HepG2 (cell line): ENCODE measurements at regions not wholly inside any gene's neighbourhood (a gene's known extent, or its start where the extent isn't known, plus 50 kb on each side); places are given as distances from the start of the nearest gene placed in this dataset.
A peak's percentile ranks its signal among the peaks of the same experiment; 100 is the strongest.

Source experiments
- ATAC-seq: fragments of 200-7000 bp; cut with Tn5 transposase; 3 replicates; pipeline ENCODE4 v1.9.1; 2020; ENCODE audit warnings: mild to moderate bottlenecking, moderate library complexity
- BruUV-seq: library from RNA; stranded (reverse); fragments of 400-500 nt; replicated peaks from 2 replicates; lab custom pipeline; 2021; lab: Mats Ljungman, UMichigan
- CTCF ChIA-PET: fragments of 300-600 bp; formaldehyde crosslinking; extraction: SDS; loops from one replicate; lab custom pipeline; 2021; ENCODE audit warnings: low total read pairs, inconsistent platforms, low intra/inter-chr PET ratio; lab: Yijun Ruan, JAX
- POLR2A ChIA-PET: fragments of 350-600 bp; sonication (Branson Sonifier 250); formaldehyde crosslinking; loops from one replicate; lab custom pipeline; 2020; ENCODE audit warnings: antibody characterized with exemption, inconsistent platforms; lab: Yijun Ruan, JAX
- DNase-seq: peaks from one replicate; pipeline ENCODE4 v3.0.0-alpha.2; 2015; ENCODE audit warnings: low spot score
- FAIRE-seq: peaks from 3 replicates; lab custom pipeline; 2011; peaks lifted over from hg19 to GRCh38; lab: Jason Lieb, UNC
- H2AFZ ChIP-seq: one replicate; pipeline ENCODE4 v1.6.1; 2011; ENCODE audit warnings: low read length, inconsistent platforms
- H3K27ac ChIP-seq: fragments of 300-600 bp; 3 replicates; pipeline ENCODE4 v1.8.0; 2011; ENCODE audit warnings: mixed run types, mild to moderate bottlenecking, mixed read lengths, low read length, inconsistent platforms; ENCODE audit not compliant: insufficient read depth; ENCODE audit errors: extremely low read length
- H3K27me3 ChIP-seq, 2 experiments: fragments of 200-600 bp in 1 of 2; 2 replicates in 1 of 2; 3 replicates in 1 of 2; pipeline versions ENCODE4 v1.6.0 to v1.8.0; 2011; ENCODE audit warnings: low read length in 2 of 2, mild to moderate bottlenecking in 2 of 2, moderate library complexity in 2 of 2, inconsistent platforms in 1 of 2; ENCODE audit not compliant: insufficient read depth in 2 of 2, control insufficient read depth in 1 of 2
- H3K36me3 ChIP-seq, 2 experiments: fragments of 200-600 bp in 1 of 2; replicated peaks in 1 of 2; 2 replicates in 1 of 2; 3 replicates in 1 of 2; pipeline versions ENCODE4 v1.5.1 to v1.8.0; 2011; ENCODE audit warnings: low read length in 2 of 2, inconsistent platforms in 1 of 2; ENCODE audit not compliant: insufficient read depth in 2 of 2, control insufficient read depth in 1 of 2
- H3K4me1 ChIP-seq: 2 replicates; pipeline ENCODE4 v1.5.1; 2012; ENCODE audit warnings: low read length, inconsistent platforms; ENCODE audit not compliant: insufficient read depth
- H3K4me2 ChIP-seq: 2 replicates; pipeline ENCODE4 v1.6.0; 2011; ENCODE audit warnings: low read depth, low read length, inconsistent platforms
- H3K4me3 ChIP-seq, 3 experiments: fragments of 200-600 bp in 1 of 3; sonication (generic), shearing (Covaris generic) in 1 of 3; replicated peaks in 1 of 3; 2 replicates each; pipeline ENCODE4 v1.5.1; 2011 to 2016; ENCODE audit warnings: low read length in 3 of 3, inconsistent platforms in 2 of 3, low read depth in 2 of 3, mild to moderate bottlenecking in 2 of 3, control low read depth in 1 of 3, mixed read lengths in 1 of 3; ENCODE audit not compliant: insufficient read depth in 1 of 3
- H3K79me2 ChIP-seq: one replicate; pipeline ENCODE4 v1.6.1; 2011; ENCODE audit warnings: low read length, inconsistent platforms; ENCODE audit not compliant: insufficient read depth
- H3K9ac ChIP-seq: 2 replicates; pipeline ENCODE4 v1.6.0; 2011; ENCODE audit warnings: mild to moderate bottlenecking, low read depth, low read length, inconsistent platforms; ENCODE audit not compliant: insufficient read depth
- H3K9me3 ChIP-seq: 2 replicates; pipeline ENCODE4 v1.5.1; 2012; ENCODE audit warnings: mild to moderate bottlenecking, low read length
- H4K20me1 ChIP-seq: 2 replicates; pipeline ENCODE4 v1.6.0; 2011; ENCODE audit warnings: inconsistent platforms, mild to moderate bottlenecking, low read length, moderate library complexity; ENCODE audit not compliant: insufficient read depth
- CREB1 ChIP-seq, 2 experiments: fragments of 450-650 bp in 1 of 2; IDR thresholded peaks; 2 replicates each; pipeline ENCODE4 v1.6.1; 2016 to 2017; ENCODE audit warnings: control low read depth in 1 of 2, mild to moderate bottlenecking in 1 of 2, missing compliant biosample characterization in 1 of 2, missing genetic modification characterization in 1 of 2
- FOSL1 ChIP-seq: sonication (generic); formaldehyde crosslinking; IDR thresholded peaks from 2 replicates; pipeline ENCODE4 v1.9.0; 2021; ENCODE audit warnings: missing genetic modification reagents, borderline replicate concordance
- HOXD1 ChIP-seq: sonication (generic); formaldehyde crosslinking; IDR thresholded peaks from 2 replicates; pipeline ENCODE4 v1.5.0; 2020; ENCODE audit warnings: missing genetic modification reagents
- NFE2L2 ChIP-seq: fragments of 150-350 bp; IDR thresholded peaks from 2 replicates; pipeline ENCODE4 v1.6.1; 2014; ENCODE audit warnings: low read length
- TARDBP ChIP-seq: sonication (generic); formaldehyde crosslinking; IDR thresholded peaks from 2 replicates; pipeline ENCODE4 v1.8.0; 2022; ENCODE audit warnings: mild to moderate bottlenecking, missing genetic modification reagents
- ZBTB42 ChIP-seq: sonication (generic); formaldehyde crosslinking; IDR thresholded peaks from 2 replicates; pipeline ENCODE4 v1.5.0; 2020; ENCODE audit warnings: mild to moderate bottlenecking, missing genetic modification reagents
- ZFP62 ChIP-seq: sonication (generic); formaldehyde crosslinking; IDR thresholded peaks from 2 replicates; pipeline ENCODE4 v1.4.0; 2020; ENCODE audit warnings: missing genetic modification reagents
- ZNF329 ChIP-seq: sonication (generic); formaldehyde crosslinking; IDR thresholded peaks from 2 replicates; pipeline ENCODE4 v1.9.0; 2021; ENCODE audit warnings: low read depth, mild to moderate bottlenecking, missing genetic modification reagents
- ZNF446 ChIP-seq: sonication (generic); formaldehyde crosslinking; IDR thresholded peaks from 2 replicates; pipeline ENCODE4 v1.5.0; 2020; ENCODE audit warnings: mild to moderate bottlenecking, missing genetic modification reagents
- ZNF878 ChIP-seq: sonication (generic); formaldehyde crosslinking; IDR thresholded peaks from 2 replicates; pipeline ENCODE4 v1.8.1; 2023; ENCODE audit warnings: mild to moderate bottlenecking, missing genetic modification reagents, moderate library complexity
- WGBS: methylation state at CpG from one replicate; pipeline ENCODE4 v1.1.6; 2017; ENCODE audit warnings: low lambda C conversion rate; 5-methylcytosine and 5-hydroxymethylcytosine counted together
- in situ Hi-C: cut with HindIII; loops from 2 replicates; pipeline ENCODE4 v1.10.0; 2017; ENCODE audit warnings: low pct_unique_long_range_greater_than_20kb; ENCODE audit not compliant: extremely low pct_ligation_motif_present
- intact Hi-C: fragments of 100-400 bp; cut with micrococcal nuclease; formaldehyde crosslinking; loops from one replicate; pipeline ENCODE4 v1.10.0; 2022; ENCODE audit not compliant: unreplicated experiment
- TF ChIP-seq, protein P1 (sequence below): sonication (generic); formaldehyde crosslinking; IDR thresholded peaks from 2 replicates; pipeline ENCODE4 v1.4.0; 2020; ENCODE audit warnings: missing genetic modification reagents

DNA sequence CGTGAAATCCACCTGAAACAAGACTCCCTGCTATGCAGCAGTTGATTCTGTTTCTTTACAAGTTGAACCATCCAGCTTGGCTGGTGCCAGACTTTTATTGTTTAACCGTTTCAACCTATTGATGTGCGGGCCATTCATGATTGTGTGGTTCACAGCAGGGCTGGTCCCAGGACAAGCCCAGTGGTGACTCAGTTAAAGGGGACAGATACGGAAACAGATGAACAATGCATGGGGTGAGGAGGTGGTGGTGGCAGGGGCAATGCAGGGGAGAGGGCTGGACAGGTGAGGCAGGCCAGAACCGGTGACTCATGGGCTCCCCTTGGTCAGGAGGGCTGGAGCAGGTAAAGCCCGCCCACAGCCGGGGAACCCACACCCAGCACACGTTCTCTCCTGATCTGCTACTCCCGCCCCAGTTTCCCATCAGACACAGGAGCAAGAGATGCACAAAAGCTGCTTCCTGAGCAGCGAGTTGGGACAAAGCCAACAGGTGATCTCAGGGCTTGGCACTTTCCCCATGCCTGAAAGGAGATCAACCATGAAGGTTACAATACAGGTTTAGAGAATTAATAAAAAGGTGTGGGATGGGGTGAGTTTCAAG lies 232.2 kb downstream of the LY86 start:
- 9% methylated on average over 10 of the region's 10 CpGs for WGBS
- Histone ChIP-seq H2AFZ (no peak overlapping the region), H3K4me1 (peaks cover 9% of the 10 kb centered on the region; the same call in 1 of the 2 replicates), H3K9me3 (no peaks in the 10 kb centered on the region), H3K4me2 (no peak overlapping the region), H3K79me2 (no peaks in the 10 kb centered on the region), H3K27ac (no peak overlapping the region), H4K20me1 (no peaks in the 10 kb centered on the region), H3K36me3 (no peaks in the 10 kb centered on the region), H3K9ac (no peak overlapping the region), H3K27me3 (no peaks in the 10 kb centered on the region), H3K4me3 (no peak overlapping the region)
- intact Hi-C loops (no loop called here), in situ Hi-C loops (no loop called here)
- DNase-seq (no peak), FAIRE-seq (no peak), ATAC-seq (no peak)
- CTCF ChIA-PET: no interaction called here
- TF ChIP-seq ZNF446 (no peak), FOSL1 (CRISPR knock-in tag) (no peak), ZNF878 (CRISPR knock-in tag) (no peak), TARDBP (CRISPR knock-in tag) (no peak)
- TF ChIP-seq, protein P1, sequence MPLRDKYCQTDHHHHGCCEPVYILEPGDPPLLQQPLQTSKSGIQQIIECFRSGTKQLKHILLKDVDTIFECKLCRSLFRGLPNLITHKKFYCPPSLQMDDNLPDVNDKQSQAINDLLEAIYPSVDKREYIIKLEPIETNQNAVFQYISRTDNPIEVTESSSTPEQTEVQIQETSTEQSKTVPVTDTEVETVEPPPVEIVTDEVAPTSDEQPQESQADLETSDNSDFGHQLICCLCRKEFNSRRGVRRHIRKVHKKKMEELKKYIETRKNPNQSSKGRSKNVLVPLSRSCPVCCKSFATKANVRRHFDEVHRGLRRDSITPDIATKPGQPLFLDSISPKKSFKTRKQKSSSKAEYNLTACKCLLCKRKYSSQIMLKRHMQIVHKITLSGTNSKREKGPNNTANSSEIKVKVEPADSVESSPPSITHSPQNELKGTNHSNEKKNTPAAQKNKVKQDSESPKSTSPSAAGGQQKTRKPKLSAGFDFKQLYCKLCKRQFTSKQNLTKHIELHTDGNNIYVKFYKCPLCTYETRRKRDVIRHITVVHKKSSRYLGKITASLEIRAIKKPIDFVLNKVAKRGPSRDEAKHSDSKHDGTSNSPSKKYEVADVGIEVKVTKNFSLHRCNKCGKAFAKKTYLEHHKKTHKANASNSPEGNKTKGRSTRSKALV (CRISPR knock-in tag): no peak
- no TSS peak for BruUV-seq
- POLR2A ChIA-PET: no interaction called here

DNA sequence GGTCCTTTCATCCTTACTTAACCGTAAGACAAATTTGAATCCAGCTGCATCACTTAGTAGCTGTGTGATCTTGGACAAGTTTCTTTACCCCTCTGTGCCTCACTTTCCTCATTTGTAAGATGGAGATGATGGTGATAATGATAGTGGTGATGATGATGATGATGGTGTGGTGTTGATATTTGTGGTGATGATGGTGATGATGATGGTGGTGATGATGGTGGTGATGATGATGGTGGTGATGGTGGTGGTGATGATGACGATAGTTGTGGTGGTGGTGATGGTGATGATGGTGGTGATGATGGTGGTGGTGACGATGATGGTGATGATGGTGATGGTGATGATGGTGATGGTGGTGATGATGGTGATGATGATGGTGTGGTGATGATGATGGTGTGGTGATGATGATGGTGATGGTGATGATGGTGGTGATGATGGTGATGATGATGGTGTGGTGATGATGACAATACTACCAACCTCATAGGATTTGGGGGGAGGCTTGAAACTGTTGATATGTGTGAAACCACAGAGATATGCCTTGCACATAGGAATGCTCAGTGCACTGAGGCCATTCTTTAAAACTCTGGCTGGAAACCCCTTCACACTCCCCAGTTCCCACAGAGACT lies 233.2 kb downstream of the LY86 start:
- ChIA-PET CTCF (no interaction called here), POLR2A (no interaction called here)
- H4K20me1 ChIP-seq: no peaks in the 10 kb centered on the region
- H3K36me3 ChIP-seq: no peaks in the 10 kb centered on the region
- no peak overlapping the region for H3K27ac ChIP-seq
- H3K9ac ChIP-seq: no peak overlapping the region
- intact Hi-C loops (no loop called here), in situ Hi-C loops (no loop called here)
- peak; percentile 50 for FAIRE-seq
- H3K79me2 ChIP-seq: no peaks in the 10 kb centered on the region
- no peak overlapping the region for H3K4me3 ChIP-seq
- BruUV-seq: no TSS peak
- peaks cover 0 to 4% of the 10 kb centered on the region in 2 experiments; a peak in 1 of 5 replicates for H3K27me3 ChIP-seq
- H2AFZ ChIP-seq: no peak overlapping the region
- WGBS: 37% methylated on average over 3 of the region's 3 CpGs
- ATAC-seq: no peak
- no peak for TF ChIP-seq ZBTB42 (CRISPR knock-in tag)
- no peak for TF ChIP-seq HOXD1 (CRISPR knock-in tag)
- TF ChIP-seq ZFP62 (CRISPR knock-in tag): no peak
- TF ChIP-seq ZNF329 (CRISPR knock-in tag): no peak
- TF ChIP-seq CREB1 (IDR thresholded peaks at IDR 0.05): peak; percentile 95
- no peak for TF ChIP-seq CREB1 (CRISPR knock-in tag; IDR thresholded peaks at IDR 0.05)
- TF ChIP-seq NFE2L2: no peak
- DNase-seq: no peak
- H3K4me1 ChIP-seq: peaks cover 9% of the 10 kb centered on the region; the same call in 1 of the 2 replicates
- H3K9me3 ChIP-seq: no peaks in the 10 kb centered on the region
- H3K4me2 ChIP-seq: no peak overlapping the region
